ENCODE measurements at regions not wholly inside any gene's neighbourhood (a gene's known extent, or its start where the extent isn't known, plus 50 kb on each side); places are given as distances from the start of the nearest gene placed in this dataset.

DNA sequence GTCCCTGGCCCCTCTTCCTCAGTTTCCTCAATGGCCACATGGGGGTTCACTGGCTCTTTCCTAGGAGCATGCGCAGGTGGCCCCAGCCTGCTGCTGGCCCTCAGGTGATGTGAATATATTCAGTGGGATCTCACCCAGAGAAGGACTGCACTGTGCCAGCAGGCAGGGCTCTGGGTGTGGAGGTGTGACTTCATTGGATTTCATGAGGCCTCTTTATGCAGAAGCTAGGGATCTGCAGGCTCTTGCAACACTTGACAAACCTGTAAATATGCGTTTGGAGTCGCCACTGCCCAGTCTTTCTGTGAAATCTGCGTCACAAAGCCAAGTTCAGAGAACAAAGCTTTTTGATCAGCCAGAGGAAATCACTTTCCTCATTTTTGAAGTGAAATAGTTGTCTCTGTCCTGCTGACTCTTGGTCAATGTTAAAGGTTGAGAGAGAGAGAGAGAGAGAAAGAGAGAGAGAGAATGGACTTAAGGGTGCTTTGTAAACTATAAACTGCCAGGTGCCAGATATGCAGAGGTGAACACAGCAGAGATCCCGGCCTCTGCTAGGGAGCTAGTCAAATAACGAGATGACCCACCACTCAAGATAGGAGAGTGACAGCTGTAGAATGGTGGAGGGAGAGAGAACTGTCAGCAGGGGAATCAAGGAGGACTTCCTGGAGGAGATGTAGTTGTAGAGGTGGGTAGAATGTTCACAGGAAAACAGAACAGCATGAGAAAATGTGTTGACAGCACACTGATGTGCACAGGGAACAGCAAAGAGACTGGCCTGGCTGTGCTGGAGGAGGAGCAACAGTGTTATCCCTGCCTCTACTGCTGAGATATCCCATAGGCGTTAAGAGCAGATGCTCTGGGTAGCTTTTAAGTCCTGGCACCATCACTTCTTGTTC, 167.0 kb upstream of the ZNF618 start:
- H2AK5ac ChIP-seq (ENCODE audit: low read length) = no peak overlapping the region
- no peaks in the 10 kb centered on the region for H3K27me3 ChIP-seq (ENCODE audit: insufficient read depth, low read length, poor library complexity)
- no peak overlapping the region for H2BK15ac ChIP-seq (replicated peaks; ENCODE audit: low read depth)
- no peak overlapping the region for H4K5ac ChIP-seq (ENCODE audit: low read length)
- H3K27ac ChIP-seq (ENCODE audit: low read depth, low read length) = no peak overlapping the region
- H3K4me3 ChIP-seq (ENCODE audit: low read length) = no peak overlapping the region
- no peaks in the 10 kb centered on the region for H3K79me1 ChIP-seq (ENCODE audit: low read length)
- H3K56ac ChIP-seq (ENCODE audit: low read length) = no peak overlapping the region
- no peak overlapping the region for H3K9ac ChIP-seq (ENCODE audit: low read length)
- no peak overlapping the region for H3K4me2 ChIP-seq (ENCODE audit: low read length)
- no peak for DNase-seq
- H3K4me1 ChIP-seq (ENCODE audit: control insufficient read depth, low read depth, low read length) = peaks cover 4% of the 10 kb centered on the region
- H3K18ac ChIP-seq (ENCODE audit: low read length) = no peak overlapping the region
- no peak overlapping the region for H4K8ac ChIP-seq (ENCODE audit: low read depth, low read length)
- no peak overlapping the region for H3K4ac ChIP-seq (ENCODE audit: low read depth, low read length)
- H2BK5ac ChIP-seq (ENCODE audit: low read length) = no peak overlapping the region
- H3K79me2 ChIP-seq (ENCODE audit: control insufficient read depth, insufficient read depth, low read length) = no peaks in the 10 kb centered on the region
- no peak overlapping the region for H3K23ac ChIP-seq (ENCODE audit: low read length)
- H3K36me3 ChIP-seq (ENCODE audit: control insufficient read depth, insufficient read depth, low read length) = no peaks in the 10 kb centered on the region
- WGBS (ENCODE audit: extremely low coverage, insufficient coverage, low lambda C conversion rate) = no CpG with 5 or more reads among the region's 7 CpGs
- no peak overlapping the region for H2BK120ac ChIP-seq (ENCODE audit: low read depth, low read length)

- H3K79me1 ChIP-seq (ENCODE audit: low read length) = no peaks in the 10 kb centered on the region
- H3K4me2 ChIP-seq (ENCODE audit: low read length) = no peak overlapping the region
- no peak overlapping the region for H3K4ac ChIP-seq (ENCODE audit: low read depth, low read length)
- H3K79me2 ChIP-seq (ENCODE audit: control insufficient read depth, insufficient read depth, low read length) = no peaks in the 10 kb centered on the region
- no peak overlapping the region for H4K8ac ChIP-seq (ENCODE audit: low read depth, low read length)
- no peak for DNase-seq
- H3K27ac ChIP-seq (ENCODE audit: low read depth, low read length) = no peak overlapping the region
- no peaks in the 10 kb centered on the region for H3K27me3 ChIP-seq (ENCODE audit: insufficient read depth, low read length, poor library complexity)
- H3K23ac ChIP-seq (ENCODE audit: low read length) = no peak overlapping the region
- no peak overlapping the region for H3K18ac ChIP-seq (ENCODE audit: low read length)
- no peak overlapping the region for H2BK120ac ChIP-seq (ENCODE audit: low read depth, low read length)
- H2AK5ac ChIP-seq (ENCODE audit: low read length) = no peak overlapping the region
- H2BK15ac ChIP-seq (replicated peaks; ENCODE audit: low read depth) = no peak overlapping the region
- H4K5ac ChIP-seq (ENCODE audit: low read length) = no peak overlapping the region
- no CpG with 5 or more reads among the region's 6 CpGs for WGBS (ENCODE audit: extremely low coverage, insufficient coverage, low lambda C conversion rate)
- H3K4me3 ChIP-seq (ENCODE audit: low read length) = no peak overlapping the region
- H3K9ac ChIP-seq (ENCODE audit: low read length) = no peak overlapping the region
- no peaks in the 10 kb centered on the region for H3K36me3 ChIP-seq (ENCODE audit: control insufficient read depth, insufficient read depth, low read length)
- no peak overlapping the region for H2BK5ac ChIP-seq (ENCODE audit: low read length)
- peaks cover 4% of the 10 kb centered on the region for H3K4me1 ChIP-seq (ENCODE audit: control insufficient read depth, low read depth, low read length)
- no peak overlapping the region for H3K56ac ChIP-seq (ENCODE audit: low read length)
Measured at GRCh38 chr9:113709721-113710120, 166.4 kb upstream of the ZNF618 start.

GRCh38 chr9:113711251-113711650, 164.9 kb upstream of the ZNF618 start:
- no peaks in the 10 kb centered on the region for H3K27me3 ChIP-seq (ENCODE audit: insufficient read depth, low read length, poor library complexity)
- H3K4ac ChIP-seq (ENCODE audit: low read depth, low read length) = no peak overlapping the region
- H3K23ac ChIP-seq (ENCODE audit: low read length) = no peak overlapping the region
- H3K79me1 ChIP-seq (ENCODE audit: low read length) = no peaks in the 10 kb centered on the region
- no peak overlapping the region for H3K18ac ChIP-seq (ENCODE audit: low read length)
- no peak for DNase-seq
- H3K9ac ChIP-seq (ENCODE audit: low read length) = no peak overlapping the region
- H3K4me3 ChIP-seq (ENCODE audit: low read length) = no peak overlapping the region
- H3K4me1 ChIP-seq (ENCODE audit: control insufficient read depth, low read depth, low read length) = peaks cover 2% of the 10 kb centered on the region
- H3K56ac ChIP-seq (ENCODE audit: low read length) = no peak overlapping the region
- H2BK120ac ChIP-seq (ENCODE audit: low read depth, low read length) = no peak overlapping the region
- H2BK5ac ChIP-seq (ENCODE audit: low read length) = no peak overlapping the region
- no peak overlapping the region for H2BK15ac ChIP-seq (replicated peaks; ENCODE audit: low read depth)
- no peak overlapping the region for H2AK5ac ChIP-seq (ENCODE audit: low read length)
- H3K27ac ChIP-seq (ENCODE audit: low read depth, low read length) = no peak overlapping the region
- WGBS (ENCODE audit: extremely low coverage, insufficient coverage, low lambda C conversion rate) = no CpG with 5 or more reads among the region's 1 CpG
- no peaks in the 10 kb centered on the region for H3K36me3 ChIP-seq (ENCODE audit: control insufficient read depth, insufficient read depth, low read length)
- no peak overlapping the region for H4K5ac ChIP-seq (ENCODE audit: low read length)
- no peak overlapping the region for H4K8ac ChIP-seq (ENCODE audit: low read depth, low read length)
- H3K79me2 ChIP-seq (ENCODE audit: control insufficient read depth, insufficient read depth, low read length) = no peaks in the 10 kb centered on the region
- no peak overlapping the region for H3K4me2 ChIP-seq (ENCODE audit: low read length)

GRCh38 chr9:113712053-113712452, 164.1 kb upstream of the ZNF618 start:
- no peaks in the 10 kb centered on the region for H3K4me1 ChIP-seq (ENCODE audit: control insufficient read depth, low read depth, low read length)
- no peak overlapping the region for H3K4me2 ChIP-seq (ENCODE audit: low read length)
- no peak overlapping the region for H2BK120ac ChIP-seq (ENCODE audit: low read depth, low read length)
- no peak overlapping the region for H4K5ac ChIP-seq (ENCODE audit: low read length)
- no peak overlapping the region for H3K18ac ChIP-seq (ENCODE audit: low read length)
- no peak overlapping the region for H3K27ac ChIP-seq (ENCODE audit: low read depth, low read length)
- H3K36me3 ChIP-seq (ENCODE audit: control insufficient read depth, insufficient read depth, low read length) = no peaks in the 10 kb centered on the region
- no peak overlapping the region for H3K4ac ChIP-seq (ENCODE audit: low read depth, low read length)
- no peak overlapping the region for H2BK15ac ChIP-seq (replicated peaks; ENCODE audit: low read depth)
- no peaks in the 10 kb centered on the region for H3K27me3 ChIP-seq (ENCODE audit: insufficient read depth, low read length, poor library complexity)
- H2BK5ac ChIP-seq (ENCODE audit: low read length) = no peak overlapping the region
- no peak overlapping the region for H2AK5ac ChIP-seq (ENCODE audit: low read length)
- no peaks in the 10 kb centered on the region for H3K79me1 ChIP-seq (ENCODE audit: low read length)
- no peak overlapping the region for H3K4me3 ChIP-seq (ENCODE audit: low read length)
- H3K56ac ChIP-seq (ENCODE audit: low read length) = no peak overlapping the region
- no peak for DNase-seq
- WGBS (ENCODE audit: extremely low coverage, insufficient coverage, low lambda C conversion rate) = no CpG with 5 or more reads among the region's 2 CpGs
- H3K23ac ChIP-seq (ENCODE audit: low read length) = no peak overlapping the region
- no peak overlapping the region for H3K9ac ChIP-seq (ENCODE audit: low read length)
- H3K79me2 ChIP-seq (ENCODE audit: control insufficient read depth, insufficient read depth, low read length) = no peaks in the 10 kb centered on the region
- H4K8ac ChIP-seq (ENCODE audit: low read depth, low read length) = no peak overlapping the region

DNA sequence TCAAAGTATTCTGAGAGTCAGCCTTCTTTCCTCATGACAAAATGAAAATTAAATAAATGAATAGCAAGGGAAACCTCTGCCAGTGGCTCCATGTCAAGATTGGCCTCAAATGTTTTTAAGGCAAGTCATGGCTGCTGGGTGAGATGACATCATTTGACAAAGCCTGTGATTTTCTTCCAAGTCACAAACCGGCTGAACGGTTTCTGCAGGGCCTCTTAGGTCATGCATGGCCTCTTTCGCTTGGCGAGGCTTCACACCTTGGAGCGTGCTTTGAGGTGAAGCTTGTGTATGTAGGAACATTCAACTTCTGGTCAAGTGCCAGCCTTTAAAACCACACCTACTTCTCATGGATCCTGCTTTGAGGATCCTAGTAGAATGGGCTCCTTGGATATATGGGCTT, 161.0 kb upstream of the ZNF618 start:
- H3K56ac ChIP-seq (ENCODE audit: low read length) = no peak overlapping the region
- no peaks in the 10 kb centered on the region for H3K79me1 ChIP-seq (ENCODE audit: low read length)
- H2BK5ac ChIP-seq (ENCODE audit: low read length) = no peak overlapping the region
- H4K5ac ChIP-seq (ENCODE audit: low read length) = no peak overlapping the region
- peak; percentile 59 for DNase-seq
- H3K4me2 ChIP-seq (ENCODE audit: low read length) = no peak overlapping the region
- H3K36me3 ChIP-seq (ENCODE audit: control insufficient read depth, insufficient read depth, low read length) = no peaks in the 10 kb centered on the region
- H4K8ac ChIP-seq (ENCODE audit: low read depth, low read length) = no peak overlapping the region
- H3K23ac ChIP-seq (ENCODE audit: low read length) = no peak overlapping the region
- no peak overlapping the region for H2AK5ac ChIP-seq (ENCODE audit: low read length)
- no peak overlapping the region for H3K27ac ChIP-seq (ENCODE audit: low read depth, low read length)
- no CpG with 5 or more reads among the region's 5 CpGs for WGBS (ENCODE audit: extremely low coverage, insufficient coverage, low lambda C conversion rate)
- H3K18ac ChIP-seq (ENCODE audit: low read length) = no peak overlapping the region
- H2BK120ac ChIP-seq (ENCODE audit: low read depth, low read length) = no peak overlapping the region
- H3K4ac ChIP-seq (ENCODE audit: low read depth, low read length) = no peak overlapping the region
- no peak overlapping the region for H3K4me3 ChIP-seq (ENCODE audit: low read length)
- H3K79me2 ChIP-seq (ENCODE audit: control insufficient read depth, insufficient read depth, low read length) = no peaks in the 10 kb centered on the region
- H3K27me3 ChIP-seq (ENCODE audit: insufficient read depth, low read length, poor library complexity) = no peaks in the 10 kb centered on the region
- no peak overlapping the region for H2BK15ac ChIP-seq (replicated peaks; ENCODE audit: low read depth)
- H3K9ac ChIP-seq (ENCODE audit: low read length) = no peak overlapping the region
- no peaks in the 10 kb centered on the region for H3K4me1 ChIP-seq (ENCODE audit: control insufficient read depth, low read depth, low read length)

DNA sequence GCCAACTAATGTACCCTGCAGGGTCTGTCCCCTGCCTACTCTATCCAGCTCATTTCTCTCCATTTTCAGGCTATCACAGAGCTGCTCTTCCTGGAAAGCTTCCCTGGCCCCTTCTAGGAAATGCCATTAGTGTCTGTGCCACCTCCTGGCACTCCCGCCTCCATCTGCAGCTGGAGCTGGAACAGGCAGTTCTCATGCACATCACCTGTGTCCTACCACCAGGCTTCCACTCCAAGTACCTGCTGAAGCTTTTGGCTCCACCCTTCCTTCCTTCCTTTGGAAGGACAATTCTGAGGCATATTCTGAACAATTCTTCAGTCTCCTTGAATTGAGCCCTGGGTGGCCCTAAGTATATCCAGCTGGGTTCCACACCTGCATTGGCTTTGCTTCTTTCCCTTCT, 156.2 kb upstream of the ZNF618 start:
- Histone ChIP-seq H3K27me3 (ENCODE audit: insufficient read depth, low read length, poor library complexity) (no peaks in the 10 kb centered on the region), H4K5ac (ENCODE audit: low read length) (no peak overlapping the region), H3K79me2 (ENCODE audit: control insufficient read depth, insufficient read depth, low read length) (no peaks in the 10 kb centered on the region), H3K36me3 (ENCODE audit: control insufficient read depth, insufficient read depth, low read length) (no peaks in the 10 kb centered on the region), H2BK15ac (replicated peaks; ENCODE audit: low read depth) (no peak overlapping the region), H3K23ac (ENCODE audit: low read length) (no peak overlapping the region), H3K4me1 (ENCODE audit: control insufficient read depth, low read depth, low read length) (no peaks in the 10 kb centered on the region), H3K18ac (ENCODE audit: low read length) (no peak overlapping the region), H3K4me3 (ENCODE audit: low read length) (no peak overlapping the region), H3K79me1 (ENCODE audit: low read length) (no peaks in the 10 kb centered on the region), H2BK120ac (ENCODE audit: low read depth, low read length) (no peak overlapping the region), H4K8ac (ENCODE audit: low read depth, low read length) (no peak overlapping the region), H3K4me2 (ENCODE audit: low read length) (no peak overlapping the region), H2BK5ac (ENCODE audit: low read length) (no peak overlapping the region), H3K9ac (ENCODE audit: low read length) (no peak overlapping the region), H2AK5ac (ENCODE audit: low read length) (no peak overlapping the region), H3K56ac (ENCODE audit: low read length) (no peak overlapping the region), H3K27ac (ENCODE audit: low read depth, low read length) (no peak overlapping the region), H3K4ac (ENCODE audit: low read depth, low read length) (no peak overlapping the region)
- no peak for DNase-seq
- WGBS (ENCODE audit: extremely low coverage, insufficient coverage, low lambda C conversion rate) = no CpG with 5 or more reads among the region's 1 CpG
